ENCODE measurements at regions not wholly inside any gene's neighbourhood (a gene's known extent, or its start where the extent isn't known, plus 50 kb on each side); places are given as distances from the start of the nearest gene placed in this dataset.

DNA sequence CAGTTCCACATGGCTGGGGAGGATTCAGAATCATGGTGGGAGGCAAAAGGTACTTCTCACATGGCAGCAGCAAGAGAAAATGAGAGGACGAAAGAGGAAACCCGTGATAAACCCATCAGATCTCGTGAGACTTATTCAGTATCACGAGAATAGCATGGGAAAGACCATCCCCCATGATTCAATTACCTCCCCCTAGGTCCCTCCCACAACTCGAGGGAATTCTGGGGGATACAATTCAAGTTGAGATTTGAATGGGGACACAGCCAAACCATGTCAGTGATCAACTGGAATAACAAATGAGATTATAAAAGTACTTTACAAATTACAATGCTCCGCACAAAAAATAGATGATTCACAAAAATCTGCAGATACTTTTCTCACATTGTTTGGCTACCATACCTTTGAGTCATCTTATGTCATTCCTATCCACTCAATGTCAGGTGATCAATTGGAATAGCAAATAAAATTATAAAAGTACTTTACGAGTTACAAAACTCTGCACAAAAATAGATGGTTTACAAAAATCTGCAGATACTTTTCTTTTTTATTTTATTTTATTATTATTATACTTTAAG, 338.9 kb downstream of the C12orf50 start:
- DNase-seq (ENCODE audit: low spot score), result no peak
- TF ChIP-seq, protein P1, sequence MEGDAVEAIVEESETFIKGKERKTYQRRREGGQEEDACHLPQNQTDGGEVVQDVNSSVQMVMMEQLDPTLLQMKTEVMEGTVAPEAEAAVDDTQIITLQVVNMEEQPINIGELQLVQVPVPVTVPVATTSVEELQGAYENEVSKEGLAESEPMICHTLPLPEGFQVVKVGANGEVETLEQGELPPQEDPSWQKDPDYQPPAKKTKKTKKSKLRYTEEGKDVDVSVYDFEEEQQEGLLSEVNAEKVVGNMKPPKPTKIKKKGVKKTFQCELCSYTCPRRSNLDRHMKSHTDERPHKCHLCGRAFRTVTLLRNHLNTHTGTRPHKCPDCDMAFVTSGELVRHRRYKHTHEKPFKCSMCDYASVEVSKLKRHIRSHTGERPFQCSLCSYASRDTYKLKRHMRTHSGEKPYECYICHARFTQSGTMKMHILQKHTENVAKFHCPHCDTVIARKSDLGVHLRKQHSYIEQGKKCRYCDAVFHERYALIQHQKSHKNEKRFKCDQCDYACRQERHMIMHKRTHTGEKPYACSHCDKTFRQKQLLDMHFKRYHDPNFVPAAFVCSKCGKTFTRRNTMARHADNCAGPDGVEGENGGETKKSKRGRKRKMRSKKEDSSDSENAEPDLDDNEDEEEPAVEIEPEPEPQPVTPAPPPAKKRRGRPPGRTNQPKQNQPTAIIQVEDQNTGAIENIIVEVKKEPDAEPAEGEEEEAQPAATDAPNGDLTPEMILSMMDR (IDR thresholded peaks at IDR 0.05; ENCODE audit: extremely low read depth, missing control alignments), result no peak

DNA sequence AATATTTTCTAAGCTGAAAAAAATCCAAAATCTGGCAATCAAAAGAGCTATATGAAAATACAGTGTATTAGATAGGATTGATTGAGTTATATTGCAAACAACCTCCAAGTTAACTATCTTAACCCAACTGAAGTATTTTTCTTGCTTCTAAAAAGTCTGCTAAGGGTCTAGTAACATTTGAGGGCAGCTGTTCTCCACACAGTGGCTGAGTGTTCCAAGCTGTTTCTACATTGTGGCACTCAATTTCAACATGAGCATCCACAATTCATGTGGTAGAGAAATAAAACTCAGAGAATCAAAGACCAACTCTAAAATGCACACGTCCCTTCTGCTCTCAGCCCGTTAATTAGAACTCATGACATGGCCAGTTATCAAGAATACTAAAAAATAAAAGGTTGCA, 340.0 kb downstream of the C12orf50 start:
- DNase-seq (ENCODE audit: low spot score), result no peak
- TF ChIP-seq, protein P1 (IDR thresholded peaks at IDR 0.05; ENCODE audit: extremely low read depth, missing control alignments), result no peak

DNA sequence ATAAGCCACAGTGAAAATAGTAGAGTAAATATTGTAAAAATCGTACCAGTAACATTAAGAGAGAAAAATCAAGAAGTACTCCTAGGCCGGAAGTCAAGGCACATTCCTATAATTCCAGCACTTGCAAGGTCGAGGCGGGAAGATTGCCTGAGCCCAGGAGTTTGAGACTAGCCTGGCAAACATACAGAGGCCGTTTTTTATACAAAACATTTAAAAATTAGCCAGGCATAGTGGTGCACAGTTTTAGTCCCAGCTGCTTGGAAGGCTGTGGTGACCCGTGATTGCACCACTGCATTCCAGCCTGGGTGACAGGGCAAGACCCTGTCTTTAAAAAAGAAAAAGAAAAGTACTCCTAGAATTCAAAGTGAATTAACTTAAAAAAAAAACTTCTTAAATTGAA, 341.8 kb downstream of the C12orf50 start:
- TF ChIP-seq, protein P1 (IDR thresholded peaks at IDR 0.05; ENCODE audit: extremely low read depth, missing control alignments), result no peak
- DNase-seq (ENCODE audit: low spot score), result no peak

- TF ChIP-seq, protein P1 (IDR thresholded peaks at IDR 0.05; ENCODE audit: extremely low read depth, missing control alignments), result no peak
- DNase-seq (ENCODE audit: low spot score), result no peak
These were observed 343.5 kb downstream of the C12orf50 start for GRCh38 chr12:87685696-87686095.

DNA sequence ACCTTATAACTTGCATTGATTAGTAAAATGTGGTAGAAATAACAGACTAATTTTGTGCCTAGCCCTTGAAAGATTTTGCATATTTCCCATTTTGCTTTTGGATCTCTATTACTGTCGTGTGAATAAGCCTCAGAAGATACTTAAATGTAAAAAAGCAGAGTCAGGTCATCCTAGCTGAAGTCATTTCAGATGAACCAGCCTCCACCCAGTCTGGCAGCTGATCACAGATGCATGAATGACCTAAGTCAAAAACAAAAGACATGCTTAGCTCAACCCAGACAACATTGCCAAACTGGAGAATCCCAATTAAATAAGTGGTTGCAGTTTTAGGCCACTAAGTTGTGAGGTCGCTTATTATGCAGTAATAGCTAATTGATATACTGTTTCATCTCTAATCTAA, 349.9 kb downstream of the C12orf50 start:
- no peak for DNase-seq (ENCODE audit: low spot score)

GRCh38 chr12:87678453-87678852, 350.7 kb downstream of the C12orf50 start:
- TF ChIP-seq, protein P1 (IDR thresholded peaks at IDR 0.05; ENCODE audit: extremely low read depth, missing control alignments), result no peak
- DNase-seq (ENCODE audit: low spot score), result no peak

More for the DNA sequence above, 349.9 kb downstream of the C12orf50 start:
- TF ChIP-seq, protein P1 (IDR thresholded peaks at IDR 0.05; ENCODE audit: extremely low read depth, missing control alignments), result no peak

DNA sequence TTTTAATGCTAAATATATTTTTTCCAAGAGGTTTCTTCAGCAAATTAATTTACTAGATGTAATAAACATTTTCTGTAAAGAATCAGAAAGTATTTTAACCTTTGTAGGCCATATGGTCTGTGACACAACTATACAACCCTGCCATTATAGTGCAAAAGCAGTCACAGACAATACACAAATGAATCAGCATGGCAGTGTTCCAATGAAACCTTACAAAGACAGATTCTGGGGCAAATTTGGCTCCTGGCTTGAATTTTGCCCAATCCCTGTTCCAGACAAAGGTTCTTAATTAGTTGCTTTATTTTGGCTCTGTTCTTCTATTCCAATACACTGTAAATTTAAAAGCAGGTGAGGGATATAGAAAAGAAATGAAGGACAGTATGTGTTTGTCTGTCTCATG, 352.5 kb downstream of the C12orf50 start:
- no peak for DNase-seq (ENCODE audit: low spot score)
- TF ChIP-seq, protein P1 (IDR thresholded peaks at IDR 0.05; ENCODE audit: extremely low read depth, missing control alignments), result no peak

Measured in GM20000 (cell line).